ENCODE measurements at regions not wholly inside any gene's neighbourhood (a gene's known extent, or its start where the extent isn't known, plus 50 kb on each side); places are given as distances from the start of the nearest gene placed in this dataset.

GRCh38 chr21:22575165-22575584 lies 1577.0 kb downstream of the NCAM2 start:
- CTCF ChIA-PET, result no interaction called here
- no peak for DNase-seq
- TF ChIP-seq, protein P1, sequence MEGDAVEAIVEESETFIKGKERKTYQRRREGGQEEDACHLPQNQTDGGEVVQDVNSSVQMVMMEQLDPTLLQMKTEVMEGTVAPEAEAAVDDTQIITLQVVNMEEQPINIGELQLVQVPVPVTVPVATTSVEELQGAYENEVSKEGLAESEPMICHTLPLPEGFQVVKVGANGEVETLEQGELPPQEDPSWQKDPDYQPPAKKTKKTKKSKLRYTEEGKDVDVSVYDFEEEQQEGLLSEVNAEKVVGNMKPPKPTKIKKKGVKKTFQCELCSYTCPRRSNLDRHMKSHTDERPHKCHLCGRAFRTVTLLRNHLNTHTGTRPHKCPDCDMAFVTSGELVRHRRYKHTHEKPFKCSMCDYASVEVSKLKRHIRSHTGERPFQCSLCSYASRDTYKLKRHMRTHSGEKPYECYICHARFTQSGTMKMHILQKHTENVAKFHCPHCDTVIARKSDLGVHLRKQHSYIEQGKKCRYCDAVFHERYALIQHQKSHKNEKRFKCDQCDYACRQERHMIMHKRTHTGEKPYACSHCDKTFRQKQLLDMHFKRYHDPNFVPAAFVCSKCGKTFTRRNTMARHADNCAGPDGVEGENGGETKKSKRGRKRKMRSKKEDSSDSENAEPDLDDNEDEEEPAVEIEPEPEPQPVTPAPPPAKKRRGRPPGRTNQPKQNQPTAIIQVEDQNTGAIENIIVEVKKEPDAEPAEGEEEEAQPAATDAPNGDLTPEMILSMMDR (conservative IDR thresholded peaks at IDR 0.05), result peak; percentile 45; the same call in 1 of the 2 replicates
- TF ChIP-seq EZH2 (IDR thresholded peaks at IDR 0.05; ENCODE audit: low read depth), result no peak
- Histone ChIP-seq H3K4me3 (no peak overlapping the region), H3K36me3 (ENCODE audit: low read depth) (no peaks in the 10 kb centered on the region), H3F3A (ENCODE audit: insufficient read depth, low read depth) (no peaks in the 10 kb centered on the region), H2AFZ (no peak overlapping the region), H3K9me3 (ENCODE audit: insufficient read depth, low read depth) (no peaks in the 10 kb centered on the region), H3K79me2 (ENCODE audit: low read depth) (no peaks in the 10 kb centered on the region), H3K4me2 (no peak overlapping the region), H4K20me1 (ENCODE audit: insufficient read depth) (no peaks in the 10 kb centered on the region), H3K4me1 (replicated peaks; ENCODE audit: insufficient read depth) (no peaks in the 10 kb centered on the region), H3K27me3 (ENCODE audit: insufficient read depth, low read depth) (no peaks in the 10 kb centered on the region), H3K27ac (no peak overlapping the region), H3K9me2 (ENCODE audit: insufficient read depth) (no peaks in the 10 kb centered on the region)
- intact Hi-C loops (cut with micrococcal nuclease; ENCODE audit: unreplicated experiment), result loop anchor here (10.0 kb wide), 1 partner anchor 440 kb away; no protein-coding TSS in a partner anchor
- BruUV-seq (replicated peaks), result no TSS peak
- POLR2A ChIA-PET (ENCODE audit: unreplicated experiment), result no interaction called here

GRCh38 chr21:22579741-22580140 lies 1581.5 kb downstream of the NCAM2 start:
- no TSS peak for BruUV-seq (replicated peaks)
- H3K4me2 ChIP-seq, result no peak overlapping the region
- no peak overlapping the region for H2AFZ ChIP-seq
- no peak overlapping the region for H3K27ac ChIP-seq
- no peaks in the 10 kb centered on the region for H3K4me1 ChIP-seq (replicated peaks; ENCODE audit: insufficient read depth)
- no peak for DNase-seq
- intact Hi-C loops (cut with micrococcal nuclease; ENCODE audit: unreplicated experiment), result loop anchor here (10.0 kb wide), 1 partner anchor 435 kb away; no protein-coding TSS in a partner anchor
- H3K79me2 ChIP-seq (ENCODE audit: low read depth), result no peaks in the 10 kb centered on the region
- TF ChIP-seq, protein P1 (conservative IDR thresholded peaks at IDR 0.05), result no peak
- TF ChIP-seq EZH2 (IDR thresholded peaks at IDR 0.05; ENCODE audit: low read depth), result no peak
- H3K4me3 ChIP-seq, result no peak overlapping the region
- H3K36me3 ChIP-seq (ENCODE audit: low read depth), result no peaks in the 10 kb centered on the region
- no peaks in the 10 kb centered on the region for H3K9me2 ChIP-seq (ENCODE audit: insufficient read depth)
- ChIA-PET CTCF (no interaction called here), POLR2A (ENCODE audit: unreplicated experiment) (no interaction called here)
- H4K20me1 ChIP-seq (ENCODE audit: insufficient read depth), result no peaks in the 10 kb centered on the region
- H3K9me3 ChIP-seq (ENCODE audit: insufficient read depth, low read depth), result no peaks in the 10 kb centered on the region
- H3K27me3 ChIP-seq (ENCODE audit: insufficient read depth, low read depth), result no peaks in the 10 kb centered on the region
- H3F3A ChIP-seq (ENCODE audit: insufficient read depth, low read depth), result no peaks in the 10 kb centered on the region

- CTCF ChIA-PET, result no interaction called here
Observed at GRCh38 chr21:22582026-22582425, 1583.8 kb downstream of the NCAM2 start.

More at GRCh38 chr21:22582026-22582425, 1583.8 kb downstream of the NCAM2 start:
- no peaks in the 10 kb centered on the region for H3K79me2 ChIP-seq (ENCODE audit: low read depth)
- H3K27me3 ChIP-seq (ENCODE audit: insufficient read depth, low read depth), result no peaks in the 10 kb centered on the region
- no peaks in the 10 kb centered on the region for H3K9me2 ChIP-seq (ENCODE audit: insufficient read depth)
- no peak overlapping the region for H3K27ac ChIP-seq
- no peaks in the 10 kb centered on the region for H3K36me3 ChIP-seq (ENCODE audit: low read depth)
- no peaks in the 10 kb centered on the region for H3K9me3 ChIP-seq (ENCODE audit: insufficient read depth, low read depth)
- no peaks in the 10 kb centered on the region for H3K4me1 ChIP-seq (replicated peaks; ENCODE audit: insufficient read depth)
- intact Hi-C loops (cut with micrococcal nuclease; ENCODE audit: unreplicated experiment), result no loop called here
- H3K4me2 ChIP-seq, result no peak overlapping the region
- H3K4me3 ChIP-seq, result no peak overlapping the region
- no peak for DNase-seq
- TF ChIP-seq EZH2 (IDR thresholded peaks at IDR 0.05; ENCODE audit: low read depth), result no peak
- TF ChIP-seq, protein P1 (conservative IDR thresholded peaks at IDR 0.05), result no peak
- no peak overlapping the region for H2AFZ ChIP-seq
- H4K20me1 ChIP-seq (ENCODE audit: insufficient read depth), result no peaks in the 10 kb centered on the region
- no peaks in the 10 kb centered on the region for H3F3A ChIP-seq (ENCODE audit: insufficient read depth, low read depth)
- BruUV-seq (replicated peaks), result no TSS peak
- POLR2A ChIA-PET (ENCODE audit: unreplicated experiment), result no interaction called here
